HG03521 (cell line): ENCODE measurements at regions not wholly inside any gene's neighbourhood (a gene's known extent, or its start where the extent isn't known, plus 50 kb on each side); places are given as distances from the start of the nearest gene placed in this dataset.

ENCODE experiments used
- ATAC-seq: cut with Tn5 transposase; IDR thresholded peaks from one replicate; pipeline ENCODE4 v1.9.1; 2021; ENCODE audit warnings: mild to moderate bottlenecking, moderate library complexity; ENCODE audit not compliant: unreplicated experiment

GRCh38 chrX:131764216-131764615 lies 220.3 kb downstream of the OR13H1 start:
- no peak for ATAC-seq

GRCh38 chrX:131778269-131779218 lies 234.7 kb downstream of the OR13H1 start:
- no peak for ATAC-seq

- no peak for ATAC-seq
Observed at GRCh38 chrX:131779306-131779705, 235.4 kb downstream of the OR13H1 start.

DNA sequence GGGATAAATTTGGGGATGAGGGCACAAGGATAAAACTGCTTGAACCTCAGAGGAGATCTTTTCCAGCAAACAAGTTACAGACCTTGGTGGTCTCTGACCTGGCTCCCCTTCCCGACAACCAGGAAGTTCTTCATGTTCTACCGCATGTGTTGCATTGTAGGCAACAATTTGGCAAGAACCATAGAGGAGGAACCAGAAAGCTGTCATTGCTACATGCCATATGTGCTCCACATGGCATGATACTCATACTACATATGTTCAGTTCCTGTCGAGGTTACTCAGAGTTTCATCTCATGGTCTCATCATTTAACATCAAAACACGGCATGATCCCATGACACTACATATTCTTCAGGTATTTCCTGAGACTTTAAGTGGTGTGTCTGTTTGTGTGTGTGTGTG lies 235.9 kb downstream of the OR13H1 start:
- ATAC-seq = no peak

- no peak for ATAC-seq
Observed at GRCh38 chrX:131782646-131783045, 238.8 kb downstream of the OR13H1 start.

GRCh38 chrX:131783555-131784308 lies 239.4 kb upstream of the STK26 start:
- no peak for ATAC-seq

GRCh38 chrX:131789664-131790063 lies 233.4 kb upstream of the STK26 start:
- ATAC-seq = no peak

DNA sequence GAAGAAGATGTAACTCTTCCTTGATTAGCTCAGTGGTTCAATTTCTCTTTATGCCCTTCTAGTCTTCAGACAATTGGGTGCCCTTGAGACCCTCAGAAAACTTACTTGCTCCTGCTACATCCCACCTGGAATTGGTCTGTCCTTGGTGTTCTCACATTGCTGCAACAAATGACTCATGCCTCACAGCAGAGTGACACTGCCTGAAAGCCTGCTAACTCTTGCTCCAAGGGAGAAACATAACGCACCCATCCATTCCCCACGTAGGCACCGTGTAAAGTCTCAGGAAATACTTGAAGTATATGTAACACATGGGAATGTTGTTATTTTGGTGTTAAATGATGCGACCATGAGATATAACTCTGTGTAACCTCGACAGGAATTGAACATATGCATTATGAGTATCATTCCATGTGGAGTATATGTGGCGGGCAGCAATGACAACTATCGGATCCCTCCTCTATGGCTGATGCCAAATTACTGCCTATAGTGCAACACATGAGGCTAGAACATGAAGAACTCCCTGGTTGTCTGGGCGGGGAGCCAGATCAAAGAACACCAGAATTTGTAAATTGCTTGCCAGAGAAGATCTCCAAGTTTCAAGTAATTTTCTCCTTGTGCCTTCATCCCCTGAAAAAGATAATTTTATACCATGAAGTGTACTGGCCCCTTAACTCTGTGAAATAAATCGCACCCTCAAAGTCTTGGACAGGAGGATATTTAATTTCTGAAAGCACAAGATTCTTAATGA lies 231.3 kb upstream of the STK26 start:
- ATAC-seq = no peak

DNA sequence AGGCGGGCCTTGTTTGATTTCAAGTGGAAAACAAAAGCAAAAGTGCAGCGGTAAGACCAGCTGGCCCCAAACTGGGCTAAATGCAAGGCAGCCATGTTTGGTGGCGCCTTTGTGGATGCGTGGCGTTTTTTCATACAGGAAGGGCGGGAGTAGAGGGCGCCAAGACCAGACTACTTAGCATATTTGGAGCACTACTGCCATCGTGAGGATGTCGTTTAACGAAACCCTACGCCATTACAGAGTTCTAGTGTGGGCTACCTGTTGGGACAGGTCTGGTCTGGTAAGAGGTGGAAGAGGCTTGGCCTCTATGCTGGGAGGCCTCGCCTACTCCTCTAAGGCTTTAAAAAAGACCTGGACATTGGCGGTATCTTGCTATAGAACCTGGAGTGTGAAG lies 230.7 kb upstream of the STK26 start:
- no peak for ATAC-seq

- ATAC-seq = no peak
Observed at GRCh38 chrX:131792789-131793462, 230.2 kb upstream of the STK26 start.

- no peak for ATAC-seq
Observed at GRCh38 chrX:131795442-131796229, 227.5 kb upstream of the STK26 start.

DNA sequence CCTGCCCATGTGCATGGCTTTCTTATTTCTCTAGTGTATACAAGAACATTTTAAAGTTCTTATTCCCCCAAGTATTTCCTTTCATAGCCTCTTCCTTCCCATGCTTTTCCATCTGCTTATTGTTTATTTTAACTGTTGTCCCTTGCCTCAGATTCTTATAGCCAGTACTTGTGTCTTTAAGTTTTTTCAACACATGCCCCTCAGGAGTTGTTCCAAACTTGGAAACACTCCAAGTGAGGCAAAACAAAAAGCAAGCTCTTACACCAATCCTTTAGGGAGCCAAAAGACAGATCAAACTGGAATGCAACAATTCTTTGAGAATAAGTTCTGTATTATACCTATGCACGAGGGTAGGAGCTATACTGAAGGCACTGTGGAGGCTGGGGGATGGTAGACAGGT lies 222.0 kb upstream of the STK26 start:
- no peak for ATAC-seq

DNA sequence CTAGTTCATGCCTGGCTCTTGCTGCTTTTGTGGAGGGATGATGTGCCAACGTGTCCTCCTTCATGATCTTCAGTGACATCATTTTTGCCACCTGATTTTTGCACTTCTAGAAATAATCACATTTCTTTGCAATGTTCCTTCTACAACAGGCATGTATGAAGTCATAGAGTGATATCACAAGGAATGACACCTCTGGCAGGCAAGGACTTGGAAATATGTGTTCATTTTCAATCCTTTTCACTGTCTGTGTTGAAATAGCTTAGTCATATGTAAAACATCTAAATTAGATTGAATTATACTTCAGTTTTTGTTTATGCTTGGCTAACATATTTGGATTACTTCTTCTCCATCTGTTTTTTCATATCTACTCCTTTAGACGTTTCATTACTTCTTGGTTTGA lies 221.2 kb upstream of the STK26 start:
- no peak for ATAC-seq

DNA sequence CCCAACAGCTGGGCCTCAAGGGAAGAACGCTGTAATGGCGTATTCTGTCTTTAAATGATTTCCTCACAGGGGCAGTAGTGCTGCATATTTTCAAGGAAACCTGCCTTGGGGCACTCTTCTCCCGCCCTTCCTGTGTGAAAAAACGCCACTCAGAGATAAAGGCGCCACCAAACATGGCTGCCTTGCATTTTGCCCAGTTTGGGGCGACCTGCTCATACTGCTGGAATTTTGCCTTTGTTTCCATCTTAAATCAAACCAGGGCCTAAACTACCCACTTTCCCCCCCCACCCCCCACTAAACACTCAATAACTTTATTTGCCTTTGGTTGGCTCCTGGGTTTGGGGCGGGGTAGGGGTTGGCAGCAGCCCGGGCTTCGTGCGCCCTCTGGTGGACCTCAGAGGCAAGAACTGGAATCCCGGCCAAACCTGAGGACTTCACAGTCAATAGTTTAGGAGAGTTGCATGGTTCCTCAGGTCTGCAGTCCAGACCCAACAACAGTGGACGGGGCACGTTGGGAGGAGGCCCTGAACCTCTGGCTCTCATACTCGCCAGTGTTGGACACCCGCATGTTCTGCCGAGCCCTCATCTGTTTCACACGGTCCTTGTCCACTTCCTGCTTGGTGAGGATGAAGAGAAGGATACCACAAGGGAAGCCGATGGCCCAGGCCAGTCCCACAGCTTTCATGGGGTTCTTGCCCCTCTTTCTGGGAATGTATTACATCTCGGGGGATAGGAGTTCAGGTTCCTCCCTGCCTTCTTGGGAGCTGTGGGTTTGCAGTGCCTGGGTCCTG lies 220.1 kb upstream of the STK26 start:
- no peak for ATAC-seq

- peak; percentile 85 for ATAC-seq
Observed at GRCh38 chrX:131812847-131813825, 210.0 kb upstream of the STK26 start.

DNA sequence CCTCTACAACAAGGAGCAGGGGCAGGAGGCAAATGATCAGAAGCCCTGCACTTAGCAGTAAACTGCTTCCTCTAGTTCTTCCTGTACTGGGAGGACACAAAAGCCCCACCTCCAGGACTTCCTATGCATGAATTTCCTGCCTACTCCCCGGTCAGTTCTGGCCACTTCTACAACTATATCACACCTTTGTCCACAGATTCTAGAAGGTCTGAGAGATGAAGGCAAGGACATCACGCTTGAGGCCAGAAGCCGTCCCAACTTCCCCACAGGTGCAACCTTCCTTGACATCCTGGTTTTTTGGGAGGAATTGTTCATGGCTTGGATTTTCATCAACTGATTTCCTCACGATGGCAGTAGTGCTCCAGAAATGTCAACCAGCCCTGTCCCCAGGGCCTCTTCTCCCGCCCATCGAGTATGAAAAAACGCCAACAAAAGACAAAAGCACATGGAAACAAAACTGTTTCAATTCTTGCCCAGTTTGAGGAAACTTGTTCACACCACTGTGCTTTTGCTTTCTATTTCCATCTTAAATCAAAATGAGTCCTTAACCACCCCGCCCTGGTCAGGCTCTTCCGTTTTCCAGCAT lies 206.5 kb upstream of the STK26 start:
- ATAC-seq = no peak

GRCh38 chrX:131818297-131818936 lies 204.7 kb upstream of the STK26 start:
- no peak for ATAC-seq
